ENCODE measurements at regions not wholly inside any gene's neighbourhood (a gene's known extent, or its start where the extent isn't known, plus 50 kb on each side); places are given as distances from the start of the nearest gene placed in this dataset.

DNA sequence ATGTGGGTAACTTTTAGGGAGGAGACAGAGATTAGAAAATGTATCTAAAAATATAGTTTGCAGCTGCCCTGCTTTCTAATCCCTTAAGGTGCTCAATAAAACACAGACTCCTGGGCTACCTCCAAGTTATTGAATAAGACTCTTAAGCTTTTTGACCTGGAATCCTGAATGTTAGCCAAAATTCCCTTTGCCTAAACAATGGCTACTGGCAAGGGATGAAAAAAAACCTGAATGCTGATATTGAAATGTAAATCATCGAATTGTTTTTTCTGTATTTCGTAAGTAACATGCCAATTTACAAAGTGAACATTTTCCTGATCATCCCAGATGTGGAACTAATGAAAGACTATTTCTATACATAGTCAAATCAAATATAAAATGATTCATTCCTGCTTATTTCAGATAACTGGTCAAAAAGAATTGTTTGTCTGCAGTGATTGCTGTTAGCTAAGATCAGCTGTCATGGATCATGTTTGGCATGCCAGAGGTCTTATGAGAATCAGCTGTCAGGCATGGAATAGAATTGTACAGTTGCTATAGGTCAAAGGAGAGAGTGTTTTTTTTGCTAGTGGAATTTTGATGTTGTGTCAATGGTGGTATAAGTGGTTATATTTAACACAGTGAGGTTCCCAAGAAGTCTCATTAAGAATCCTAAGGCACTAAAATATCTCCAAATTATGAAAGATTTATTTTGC lies 363.6 kb upstream of the CWC22 start:
- Histone ChIP-seq H4K20me1 (ENCODE audit: insufficient read depth) (no peaks in the 10 kb centered on the region), H3K4me1 (ENCODE audit: control insufficient read depth in 1 of 2, insufficient read depth in 2 of 2, low read length in 2 of 2) (no peaks in the 10 kb centered on the region), H3K36me3 (ENCODE audit: control insufficient read depth in 1 of 2, insufficient read depth in 2 of 2, low read length in 2 of 2) (no peaks in the 10 kb centered on the region), H3K4me3 (replicated peaks in 1 of 2; ENCODE audit: low read depth in 1 of 2, low read length in 2 of 2) (no peak overlapping the region), H3K79me2 (ENCODE audit: insufficient read depth, low read length) (no peaks in the 10 kb centered on the region), H3K9me2 (ENCODE audit: insufficient read depth) (no peaks in the 10 kb centered on the region), H3K9me3 (ENCODE audit: control insufficient read depth in 1 of 2, insufficient read depth in 1 of 2, low read depth in 1 of 2, low read length in 2 of 2) (no peaks in the 10 kb centered on the region), H3K9ac (ENCODE audit: low read length) (no peak overlapping the region), H3K27me3 (ENCODE audit: insufficient read depth, low read length) (no peaks in the 10 kb centered on the region), H3K27ac (ENCODE audit: low read depth, low read length) (no peak overlapping the region), H2AFZ (ENCODE audit: low read depth, low read length, poor library complexity, severe bottlenecking) (no peak overlapping the region), H3K4me2 (ENCODE audit: low read length) (no peak overlapping the region)
- DNase-seq (ENCODE audit: low read depth, low spot score) (no peak), ATAC-seq (no peak)
- CTCF ChIA-PET: no interaction called here
- RAD21 ChIA-PET (ENCODE audit: low non-redundant PET in 1 of 2, low total read pairs in 2 of 2, uncharacterized antibody in 2 of 2, unreplicated experiment in 2 of 2): no interaction called here
- TF ChIP-seq CBX3 (IDR thresholded peaks at IDR 0.05; ENCODE audit: low read depth) (no peak), RAD21 (IDR thresholded peaks at IDR 0.05; ENCODE audit: low read depth) (no peak), SP1 (IDR thresholded peaks at IDR 0.05; ENCODE audit: low read depth) (no peak), ELF1 (IDR thresholded peaks at IDR 0.05; ENCODE audit: borderline replicate concordance, low read depth) (no peak), ZNF274 (IDR thresholded peaks at IDR 0.05; ENCODE audit: low read depth, low read length) (no peak), ZFX (IDR thresholded peaks at IDR 0.05) (no peak), EGR1 (IDR thresholded peaks at IDR 0.05; ENCODE audit: low read depth) (no peak), POLR2A (IDR thresholded peaks at IDR 0.05; ENCODE audit: borderline replicate concordance, extremely low read depth, insufficient read depth, insufficient read length) (no peak), EZH2phosphoT487 (IDR thresholded peaks at IDR 0.05; ENCODE audit: borderline replicate concordance) (no peak), EZH2 (IDR thresholded peaks at IDR 0.05) (no peak)
- TF ChIP-seq, protein P1, sequence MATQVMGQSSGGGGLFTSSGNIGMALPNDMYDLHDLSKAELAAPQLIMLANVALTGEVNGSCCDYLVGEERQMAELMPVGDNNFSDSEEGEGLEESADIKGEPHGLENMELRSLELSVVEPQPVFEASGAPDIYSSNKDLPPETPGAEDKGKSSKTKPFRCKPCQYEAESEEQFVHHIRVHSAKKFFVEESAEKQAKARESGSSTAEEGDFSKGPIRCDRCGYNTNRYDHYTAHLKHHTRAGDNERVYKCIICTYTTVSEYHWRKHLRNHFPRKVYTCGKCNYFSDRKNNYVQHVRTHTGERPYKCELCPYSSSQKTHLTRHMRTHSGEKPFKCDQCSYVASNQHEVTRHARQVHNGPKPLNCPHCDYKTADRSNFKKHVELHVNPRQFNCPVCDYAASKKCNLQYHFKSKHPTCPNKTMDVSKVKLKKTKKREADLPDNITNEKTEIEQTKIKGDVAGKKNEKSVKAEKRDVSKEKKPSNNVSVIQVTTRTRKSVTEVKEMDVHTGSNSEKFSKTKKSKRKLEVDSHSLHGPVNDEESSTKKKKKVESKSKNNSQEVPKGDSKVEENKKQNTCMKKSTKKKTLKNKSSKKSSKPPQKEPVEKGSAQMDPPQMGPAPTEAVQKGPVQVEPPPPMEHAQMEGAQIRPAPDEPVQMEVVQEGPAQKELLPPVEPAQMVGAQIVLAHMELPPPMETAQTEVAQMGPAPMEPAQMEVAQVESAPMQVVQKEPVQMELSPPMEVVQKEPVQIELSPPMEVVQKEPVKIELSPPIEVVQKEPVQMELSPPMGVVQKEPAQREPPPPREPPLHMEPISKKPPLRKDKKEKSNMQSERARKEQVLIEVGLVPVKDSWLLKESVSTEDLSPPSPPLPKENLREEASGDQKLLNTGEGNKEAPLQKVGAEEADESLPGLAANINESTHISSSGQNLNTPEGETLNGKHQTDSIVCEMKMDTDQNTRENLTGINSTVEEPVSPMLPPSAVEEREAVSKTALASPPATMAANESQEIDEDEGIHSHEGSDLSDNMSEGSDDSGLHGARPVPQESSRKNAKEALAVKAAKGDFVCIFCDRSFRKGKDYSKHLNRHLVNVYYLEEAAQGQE (IDR thresholded peaks at IDR 0.05; ENCODE audit: low read depth): no peak
- TF ChIP-seq, protein P2, sequence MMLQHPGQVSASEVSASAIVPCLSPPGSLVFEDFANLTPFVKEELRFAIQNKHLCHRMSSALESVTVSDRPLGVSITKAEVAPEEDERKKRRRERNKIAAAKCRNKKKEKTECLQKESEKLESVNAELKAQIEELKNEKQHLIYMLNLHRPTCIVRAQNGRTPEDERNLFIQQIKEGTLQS (IDR thresholded peaks at IDR 0.05): no peak
- TF ChIP-seq, protein P3, sequence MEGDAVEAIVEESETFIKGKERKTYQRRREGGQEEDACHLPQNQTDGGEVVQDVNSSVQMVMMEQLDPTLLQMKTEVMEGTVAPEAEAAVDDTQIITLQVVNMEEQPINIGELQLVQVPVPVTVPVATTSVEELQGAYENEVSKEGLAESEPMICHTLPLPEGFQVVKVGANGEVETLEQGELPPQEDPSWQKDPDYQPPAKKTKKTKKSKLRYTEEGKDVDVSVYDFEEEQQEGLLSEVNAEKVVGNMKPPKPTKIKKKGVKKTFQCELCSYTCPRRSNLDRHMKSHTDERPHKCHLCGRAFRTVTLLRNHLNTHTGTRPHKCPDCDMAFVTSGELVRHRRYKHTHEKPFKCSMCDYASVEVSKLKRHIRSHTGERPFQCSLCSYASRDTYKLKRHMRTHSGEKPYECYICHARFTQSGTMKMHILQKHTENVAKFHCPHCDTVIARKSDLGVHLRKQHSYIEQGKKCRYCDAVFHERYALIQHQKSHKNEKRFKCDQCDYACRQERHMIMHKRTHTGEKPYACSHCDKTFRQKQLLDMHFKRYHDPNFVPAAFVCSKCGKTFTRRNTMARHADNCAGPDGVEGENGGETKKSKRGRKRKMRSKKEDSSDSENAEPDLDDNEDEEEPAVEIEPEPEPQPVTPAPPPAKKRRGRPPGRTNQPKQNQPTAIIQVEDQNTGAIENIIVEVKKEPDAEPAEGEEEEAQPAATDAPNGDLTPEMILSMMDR (IDR thresholded peaks at IDR 0.05 in 2 of 3, conservative IDR thresholded peaks at IDR 0.05 in 1 of 3; ENCODE audit: borderline replicate concordance in 1 of 3, insufficient read depth in 1 of 3, low read depth in 2 of 3, low read length in 2 of 3): no peak
- no TSS peak for BruUV-seq (replicated peaks)
- intact Hi-C loops (cut with micrococcal nuclease): no loop called here
- POLR2A ChIA-PET: no interaction called here
